ENCODE measurements at regions not wholly inside any gene's neighbourhood (a gene's known extent, or its start where the extent isn't known, plus 50 kb on each side); places are given as distances from the start of the nearest gene placed in this dataset.
"Not testable (repeated sequence)": the region's sequence is repeated elsewhere in the genome, so short reads cannot be mapped to it uniquely, and the experiment has no call there.

- not testable (repeated sequence) for H3K4me1 Mint-ChIP-seq; H3K27me3 Mint-ChIP-seq (ENCODE audit: low read depth); H3K9me3 Mint-ChIP-seq; H3K4me3 Mint-ChIP-seq; H3K36me3 Mint-ChIP-seq (ENCODE audit: low read depth); H3K27ac Mint-ChIP-seq
Observed at GRCh38 chr9:66795723-66796503, 104.6 kb upstream of the ZNF658 start.

GRCh38 chr9:66797905-66798616 lies 102.5 kb upstream of the ZNF658 start:
- not testable (repeated sequence) for H3K36me3 Mint-ChIP-seq (ENCODE audit: low read depth); H3K4me1 Mint-ChIP-seq; H3K27ac Mint-ChIP-seq; H3K9me3 Mint-ChIP-seq; H3K27me3 Mint-ChIP-seq (ENCODE audit: low read depth); H3K4me3 Mint-ChIP-seq

GRCh38 chr9:66803619-66804018 lies 96.9 kb upstream of the ZNF658 start:
- not testable (repeated sequence) for H3K27ac Mint-ChIP-seq; H3K4me3 Mint-ChIP-seq; H3K36me3 Mint-ChIP-seq (ENCODE audit: low read depth); H3K4me1 Mint-ChIP-seq; H3K27me3 Mint-ChIP-seq (ENCODE audit: low read depth); H3K9me3 Mint-ChIP-seq

GRCh38 chr9:66810247-66810646 lies 90.3 kb upstream of the ZNF658 start:
- H3K36me3 Mint-ChIP-seq (ENCODE audit: low read depth); H3K27ac Mint-ChIP-seq; H3K4me1 Mint-ChIP-seq; H3K9me3 Mint-ChIP-seq; H3K4me3 Mint-ChIP-seq; H3K27me3 Mint-ChIP-seq (ENCODE audit: low read depth): not testable (repeated sequence)

- H3K36me3 Mint-ChIP-seq (ENCODE audit: low read depth); H3K9me3 Mint-ChIP-seq; H3K27me3 Mint-ChIP-seq (ENCODE audit: low read depth); H3K27ac Mint-ChIP-seq; H3K4me1 Mint-ChIP-seq; H3K4me3 Mint-ChIP-seq: not testable (repeated sequence)
Observed at GRCh38 chr9:66812367-66812766, 88.2 kb upstream of the ZNF658 start.

GRCh38 chr9:66812967-66813366 lies 87.6 kb upstream of the ZNF658 start:
- not testable (repeated sequence) for H3K4me1 Mint-ChIP-seq; H3K36me3 Mint-ChIP-seq (ENCODE audit: low read depth); H3K27me3 Mint-ChIP-seq (ENCODE audit: low read depth); H3K4me3 Mint-ChIP-seq; H3K9me3 Mint-ChIP-seq
- H3K27ac Mint-ChIP-seq: peak overlapping the region in 1 of 3 experiments; percentile 56

- H3K9me3 Mint-ChIP-seq; H3K4me1 Mint-ChIP-seq; H3K27ac Mint-ChIP-seq; H3K36me3 Mint-ChIP-seq (ENCODE audit: low read depth); H3K27me3 Mint-ChIP-seq (ENCODE audit: low read depth); H3K4me3 Mint-ChIP-seq: not testable (repeated sequence)
Observed at GRCh38 chr9:66814038-66814437, 86.5 kb upstream of the ZNF658 start.

GRCh38 chr9:66819510-66819909 lies 81.0 kb upstream of the ZNF658 start:
- not testable (repeated sequence) for H3K27me3 Mint-ChIP-seq (ENCODE audit: low read depth); H3K27ac Mint-ChIP-seq; H3K4me1 Mint-ChIP-seq; H3K9me3 Mint-ChIP-seq; H3K36me3 Mint-ChIP-seq (ENCODE audit: low read depth); H3K4me3 Mint-ChIP-seq

- H3K27ac Mint-ChIP-seq; H3K27me3 Mint-ChIP-seq (ENCODE audit: low read depth); H3K4me1 Mint-ChIP-seq; H3K4me3 Mint-ChIP-seq; H3K9me3 Mint-ChIP-seq; H3K36me3 Mint-ChIP-seq (ENCODE audit: low read depth): not testable (repeated sequence)
Observed at GRCh38 chr9:66820014-66820660, 80.4 kb upstream of the ZNF658 start.

- H3K36me3 Mint-ChIP-seq (ENCODE audit: low read depth); H3K27me3 Mint-ChIP-seq (ENCODE audit: low read depth); H3K27ac Mint-ChIP-seq; H3K4me1 Mint-ChIP-seq; H3K4me3 Mint-ChIP-seq; H3K9me3 Mint-ChIP-seq: not testable (repeated sequence)
Observed at GRCh38 chr9:66824169-66824568, 76.4 kb upstream of the ZNF658 start.

- H3K27ac Mint-ChIP-seq; H3K27me3 Mint-ChIP-seq (ENCODE audit: low read depth); H3K4me1 Mint-ChIP-seq; H3K36me3 Mint-ChIP-seq (ENCODE audit: low read depth); H3K9me3 Mint-ChIP-seq; H3K4me3 Mint-ChIP-seq: not testable (repeated sequence)
Observed at GRCh38 chr9:66829853-66830252, 70.7 kb upstream of the ZNF658 start.

- not testable (repeated sequence) for H3K4me1 Mint-ChIP-seq; H3K36me3 Mint-ChIP-seq (ENCODE audit: low read depth); H3K27ac Mint-ChIP-seq; H3K9me3 Mint-ChIP-seq; H3K27me3 Mint-ChIP-seq (ENCODE audit: low read depth); H3K4me3 Mint-ChIP-seq
Observed at GRCh38 chr9:66830777-66831497, 69.6 kb upstream of the ZNF658 start.

- H3K27ac Mint-ChIP-seq; H3K9me3 Mint-ChIP-seq; H3K4me3 Mint-ChIP-seq; H3K27me3 Mint-ChIP-seq (ENCODE audit: low read depth); H3K4me1 Mint-ChIP-seq; H3K36me3 Mint-ChIP-seq (ENCODE audit: low read depth): not testable (repeated sequence)
Observed at GRCh38 chr9:66832222-66832621, 68.3 kb upstream of the ZNF658 start.

GRCh38 chr9:66837242-66837937 lies 63.1 kb upstream of the ZNF658 start:
- H3K4me3 Mint-ChIP-seq; H3K27me3 Mint-ChIP-seq (ENCODE audit: low read depth); H3K36me3 Mint-ChIP-seq (ENCODE audit: low read depth); H3K4me1 Mint-ChIP-seq; H3K27ac Mint-ChIP-seq; H3K9me3 Mint-ChIP-seq: not testable (repeated sequence)
